ENCODE measurements at regions not wholly inside any gene's neighbourhood (a gene's known extent, or its start where the extent isn't known, plus 50 kb on each side); places are given as distances from the start of the nearest gene placed in this dataset.
"Not testable (repeated sequence)": the region's sequence is repeated elsewhere in the genome, so short reads cannot be mapped to it uniquely, and the experiment has no call there.

GRCh38 chr10:117621795-117622420 lies 79.4 kb downstream of the EMX2 start:
- no peak for DNase-seq (ENCODE audit: low read depth)
- TF ChIP-seq CTCF (conservative IDR thresholded peaks at IDR 0.05; ENCODE audit: low read depth, low read length): no peak
- no peak overlapping the region for H3K4me3 ChIP-seq (ENCODE audit: low read length)

DNA sequence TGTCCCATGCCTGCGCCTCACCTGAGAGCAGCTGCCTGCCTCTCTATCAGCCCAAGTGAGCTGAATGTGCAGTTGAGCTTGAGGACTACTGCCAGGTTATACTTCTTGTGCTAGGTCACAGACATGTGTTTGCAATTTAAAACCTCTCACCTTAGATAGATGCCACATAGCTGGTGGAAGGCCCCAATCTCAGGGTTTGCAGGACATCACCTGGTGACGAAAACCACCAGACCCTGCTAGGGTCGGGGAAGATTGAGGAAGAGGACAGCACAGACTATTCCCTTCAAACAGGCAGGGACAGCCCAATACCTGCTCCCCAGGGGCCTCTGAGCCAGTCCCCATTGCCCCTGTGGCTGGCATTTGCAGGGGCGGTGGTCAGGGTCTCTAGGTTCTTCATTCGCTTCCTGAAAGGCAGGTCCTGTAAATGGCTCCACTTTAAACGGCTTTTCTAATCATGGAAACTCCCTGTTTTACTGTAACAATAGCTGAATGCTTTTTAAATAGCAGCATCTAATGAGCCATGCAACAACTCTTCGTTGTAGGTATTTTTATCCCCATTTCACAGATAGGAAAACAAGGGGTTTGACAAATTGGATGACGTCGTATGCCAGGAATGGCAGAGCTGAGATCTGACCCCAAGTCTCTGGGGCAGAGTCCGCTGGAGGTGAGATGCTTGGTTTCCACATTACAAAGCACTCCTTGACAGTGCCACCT lies 80.1 kb downstream of the EMX2 start:
- no peak for TF ChIP-seq CTCF (conservative IDR thresholded peaks at IDR 0.05; ENCODE audit: low read depth, low read length)
- no peak overlapping the region for H3K4me3 ChIP-seq (ENCODE audit: low read length)
- no peak for DNase-seq (ENCODE audit: low read depth)

DNA sequence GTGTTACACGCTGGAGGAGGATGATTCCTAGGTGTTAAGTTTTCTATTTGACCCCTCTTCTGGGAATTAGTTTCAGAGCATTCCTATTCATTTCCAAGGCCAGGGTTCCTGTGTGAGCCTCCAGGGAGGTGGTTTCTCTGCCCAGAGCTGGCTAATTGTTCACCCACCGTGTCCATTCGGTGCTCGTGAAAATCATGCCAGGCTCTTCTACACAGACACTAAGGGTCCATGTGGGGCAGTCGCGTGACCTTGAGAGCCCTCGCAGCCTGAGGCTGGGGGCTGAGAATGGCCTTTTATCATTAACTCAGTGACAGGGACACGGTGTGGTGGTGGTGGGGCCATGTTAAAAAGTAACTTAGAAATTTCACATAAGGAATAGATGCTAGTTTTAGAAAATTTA lies 83.7 kb downstream of the EMX2 start:
- no peak for TF ChIP-seq CTCF (conservative IDR thresholded peaks at IDR 0.05; ENCODE audit: low read depth, low read length)
- DNase-seq (ENCODE audit: low read depth): no peak

GRCh38 chr10:117627561-117627960 lies 85.0 kb downstream of the EMX2 start:
- H3K4me3 ChIP-seq (ENCODE audit: low read length): no peak overlapping the region
- no peak for TF ChIP-seq CTCF (conservative IDR thresholded peaks at IDR 0.05; ENCODE audit: low read depth, low read length)
- DNase-seq (ENCODE audit: low read depth): no peak

More for the DNA sequence above, 83.7 kb downstream of the EMX2 start:
- H3K4me3 ChIP-seq (ENCODE audit: low read length): no peak overlapping the region

- H3K4me3 ChIP-seq (ENCODE audit: low read length); DNase-seq (ENCODE audit: low read depth): not testable (repeated sequence)
These were observed 87.2 kb downstream of the EMX2 start for GRCh38 chr10:117629717-117630116.

- TF ChIP-seq CTCF (conservative IDR thresholded peaks at IDR 0.05; ENCODE audit: low read depth, low read length): no peak
- DNase-seq (ENCODE audit: low read depth): no peak
- H3K4me3 ChIP-seq (ENCODE audit: low read length): no peak overlapping the region
These were observed 89.0 kb downstream of the EMX2 start for GRCh38 chr10:117631276-117632145.

- DNase-seq (ENCODE audit: low read depth): no peak
- no peak overlapping the region for H3K4me3 ChIP-seq (ENCODE audit: low read length)
These were observed 89.9 kb downstream of the EMX2 start for GRCh38 chr10:117632406-117632805.

More at GRCh38 chr10:117632406-117632805, 89.9 kb downstream of the EMX2 start:
- no peak for TF ChIP-seq CTCF (conservative IDR thresholded peaks at IDR 0.05; ENCODE audit: low read depth, low read length)

Measured in retinal pigment epithelial cell (primary cell).